Activated naive CD8-positive, alpha-beta T cell (primary cell): ENCODE measurements at regions not wholly inside any gene's neighbourhood (a gene's known extent, or its start where the extent isn't known, plus 50 kb on each side); places are given as distances from the start of the nearest gene placed in this dataset.
"Not testable (repeated sequence)": the region's sequence is repeated elsewhere in the genome, so short reads cannot be mapped to it uniquely, and the experiment has no call there.

Experiments used
- H3K27ac Mint-ChIP-seq: one replicate; pipeline ENCODE4 v1.8.0; 2021; ENCODE audit warnings: mixed read lengths
- H3K27me3 Mint-ChIP-seq: one replicate; pipeline ENCODE4 v1.8.0; 2021; ENCODE audit warnings: mixed read lengths
- H3K36me3 Mint-ChIP-seq: one replicate; pipeline ENCODE4 v1.8.0; 2021; ENCODE audit warnings: mixed read lengths
- H3K4me1 Mint-ChIP-seq: one replicate; pipeline ENCODE4 v1.8.0; 2021; ENCODE audit warnings: low read depth, mixed read lengths
- H3K4me3 Mint-ChIP-seq: one replicate; pipeline ENCODE4 v1.8.0; 2021; ENCODE audit warnings: mild to moderate bottlenecking, mixed read lengths
- H3K9me3 Mint-ChIP-seq: one replicate; pipeline ENCODE4 v1.8.0; 2021; ENCODE audit warnings: low read depth, mixed read lengths

- H3K4me3 Mint-ChIP-seq, result no peak overlapping the region
- H3K4me1 Mint-ChIP-seq, result no peaks in the 10 kb centered on the region
- no peak overlapping the region for H3K27ac Mint-ChIP-seq
- peaks cover 3% of the 10 kb centered on the region for H3K9me3 Mint-ChIP-seq
- H3K36me3 Mint-ChIP-seq, result no peaks in the 10 kb centered on the region
- H3K27me3 Mint-ChIP-seq, result no peaks in the 10 kb centered on the region
These were observed 1383.0 kb upstream of the C9orf72 start for GRCh38 chr9:28956116-28956880.

GRCh38 chr9:28960602-28961001 lies 1387.3 kb upstream of the C9orf72 start:
- H3K4me3 Mint-ChIP-seq, result no peak overlapping the region
- H3K27ac Mint-ChIP-seq, result no peak overlapping the region
- no peaks in the 10 kb centered on the region for H3K4me1 Mint-ChIP-seq
- H3K36me3 Mint-ChIP-seq, result no peaks in the 10 kb centered on the region
- no peaks in the 10 kb centered on the region for H3K9me3 Mint-ChIP-seq
- H3K27me3 Mint-ChIP-seq, result no peaks in the 10 kb centered on the region

- Mint-ChIP-seq H3K36me3 (no peaks in the 10 kb centered on the region), H3K27ac (no peak overlapping the region), H3K27me3 (no peaks in the 10 kb centered on the region), H3K9me3 (no peaks in the 10 kb centered on the region), H3K4me3 (no peak overlapping the region), H3K4me1 (no peaks in the 10 kb centered on the region)
These were observed 1388.3 kb upstream of the C9orf72 start for GRCh38 chr9:28961623-28962022.

GRCh38 chr9:28967226-28967625 lies 1393.9 kb upstream of the C9orf72 start:
- H3K9me3 Mint-ChIP-seq, result peaks cover 4% of the 10 kb centered on the region
- H3K36me3 Mint-ChIP-seq, result no peaks in the 10 kb centered on the region
- H3K27ac Mint-ChIP-seq, result no peak overlapping the region
- no peaks in the 10 kb centered on the region for H3K4me1 Mint-ChIP-seq
- H3K4me3 Mint-ChIP-seq, result no peak overlapping the region
- H3K27me3 Mint-ChIP-seq, result no peaks in the 10 kb centered on the region

GRCh38 chr9:28970241-28970654 lies 1397.0 kb upstream of the C9orf72 start:
- Mint-ChIP-seq H3K9me3 (peaks cover 4% of the 10 kb centered on the region), H3K27me3 (no peaks in the 10 kb centered on the region), H3K4me3 (no peak overlapping the region), H3K27ac (no peak overlapping the region), H3K36me3 (no peaks in the 10 kb centered on the region), H3K4me1 (no peaks in the 10 kb centered on the region)

- Mint-ChIP-seq H3K36me3 (no peaks in the 10 kb centered on the region), H3K4me3 (no peak overlapping the region), H3K4me1 (no peaks in the 10 kb centered on the region), H3K27ac (no peak overlapping the region), H3K27me3 (no peaks in the 10 kb centered on the region), H3K9me3 (peaks cover 4% of the 10 kb centered on the region)
These were observed 1398.6 kb upstream of the C9orf72 start for GRCh38 chr9:28971881-28972280.

GRCh38 chr9:28976250-28976649 lies 1403.0 kb upstream of the C9orf72 start:
- H3K4me3 Mint-ChIP-seq, result no peak overlapping the region
- no peaks in the 10 kb centered on the region for H3K36me3 Mint-ChIP-seq
- no peaks in the 10 kb centered on the region for H3K4me1 Mint-ChIP-seq
- H3K27ac Mint-ChIP-seq, result no peak overlapping the region
- H3K9me3 Mint-ChIP-seq, result no peaks in the 10 kb centered on the region
- H3K27me3 Mint-ChIP-seq, result no peaks in the 10 kb centered on the region

GRCh38 chr9:28976684-28977083 lies 1403.4 kb upstream of the C9orf72 start:
- Mint-ChIP-seq H3K4me1 (no peaks in the 10 kb centered on the region), H3K27ac (no peak overlapping the region), H3K9me3 (no peaks in the 10 kb centered on the region), H3K27me3 (no peaks in the 10 kb centered on the region), H3K4me3 (no peak overlapping the region), H3K36me3 (no peaks in the 10 kb centered on the region)

GRCh38 chr9:28981129-28981528 lies 1407.8 kb upstream of the C9orf72 start:
- Mint-ChIP-seq H3K4me3 (no peak overlapping the region), H3K27ac (no peak overlapping the region), H3K4me1 (no peaks in the 10 kb centered on the region), H3K27me3 (no peaks in the 10 kb centered on the region), H3K36me3 (no peaks in the 10 kb centered on the region), H3K9me3 (peaks cover 3% of the 10 kb centered on the region)

- no peaks in the 10 kb centered on the region for H3K36me3 Mint-ChIP-seq
- no peak overlapping the region for H3K27ac Mint-ChIP-seq
- H3K4me1 Mint-ChIP-seq, result no peaks in the 10 kb centered on the region
- peaks cover 3% of the 10 kb centered on the region for H3K9me3 Mint-ChIP-seq
- H3K27me3 Mint-ChIP-seq, result no peaks in the 10 kb centered on the region
- H3K4me3 Mint-ChIP-seq, result no peak overlapping the region
These were observed 1408.4 kb upstream of the C9orf72 start for GRCh38 chr9:28981711-28982110.

GRCh38 chr9:28984016-28984415 lies 1410.7 kb upstream of the C9orf72 start:
- peaks cover 3% of the 10 kb centered on the region for H3K9me3 Mint-ChIP-seq
- no peaks in the 10 kb centered on the region for H3K36me3 Mint-ChIP-seq
- no peak overlapping the region for H3K27ac Mint-ChIP-seq
- no peaks in the 10 kb centered on the region for H3K27me3 Mint-ChIP-seq
- no peaks in the 10 kb centered on the region for H3K4me1 Mint-ChIP-seq
- H3K4me3 Mint-ChIP-seq, result no peak overlapping the region

GRCh38 chr9:28990009-28990408 lies 1416.7 kb upstream of the C9orf72 start:
- H3K27ac Mint-ChIP-seq, H3K9me3 Mint-ChIP-seq, H3K36me3 Mint-ChIP-seq, H3K4me1 Mint-ChIP-seq, H3K27me3 Mint-ChIP-seq, H3K4me3 Mint-ChIP-seq: not testable (repeated sequence)

GRCh38 chr9:28999057-28999456 lies 1425.8 kb upstream of the C9orf72 start:
- H3K27ac Mint-ChIP-seq, result no peak overlapping the region
- no peaks in the 10 kb centered on the region for H3K4me1 Mint-ChIP-seq
- no peaks in the 10 kb centered on the region for H3K36me3 Mint-ChIP-seq

GRCh38 chr9:28999806-29000205 lies 1426.5 kb upstream of the C9orf72 start:
- no peaks in the 10 kb centered on the region for H3K36me3 Mint-ChIP-seq
- H3K4me3 Mint-ChIP-seq, result no peak overlapping the region
- H3K27me3 Mint-ChIP-seq, result no peaks in the 10 kb centered on the region
- H3K4me1 Mint-ChIP-seq, result no peaks in the 10 kb centered on the region
- peaks cover 4% of the 10 kb centered on the region for H3K9me3 Mint-ChIP-seq
- H3K27ac Mint-ChIP-seq, result no peak overlapping the region

More at GRCh38 chr9:28999057-28999456, 1425.8 kb upstream of the C9orf72 start:
- no peak overlapping the region for H3K4me3 Mint-ChIP-seq
- H3K9me3 Mint-ChIP-seq, result peaks cover 4% of the 10 kb centered on the region
- H3K27me3 Mint-ChIP-seq, result no peaks in the 10 kb centered on the region

- Mint-ChIP-seq H3K4me3 (no peak overlapping the region), H3K4me1 (no peaks in the 10 kb centered on the region), H3K27ac (no peak overlapping the region), H3K36me3 (no peaks in the 10 kb centered on the region), H3K9me3 (peaks cover 4% of the 10 kb centered on the region), H3K27me3 (no peaks in the 10 kb centered on the region)
These were observed 1427.7 kb upstream of the C9orf72 start for GRCh38 chr9:29001006-29001405.

- no peaks in the 10 kb centered on the region for H3K36me3 Mint-ChIP-seq
- H3K27me3 Mint-ChIP-seq, result no peaks in the 10 kb centered on the region
- H3K4me1 Mint-ChIP-seq, result no peaks in the 10 kb centered on the region
- no peaks in the 10 kb centered on the region for H3K9me3 Mint-ChIP-seq
- no peak overlapping the region for H3K4me3 Mint-ChIP-seq
- H3K27ac Mint-ChIP-seq, result no peak overlapping the region
These were observed 1431.7 kb upstream of the C9orf72 start for GRCh38 chr9:29004988-29005387.
